CD4-positive, alpha-beta T cell treated with Interleukin-2 at 100 ng/mL for 4 hours (primary cell): ENCODE measurements at regions not wholly inside any gene's neighbourhood (a gene's known extent, or its start where the extent isn't known, plus 50 kb on each side); places are given as distances from the start of the nearest gene placed in this dataset.
"Not testable (repeated sequence)": the region's sequence is repeated elsewhere in the genome, so short reads cannot be mapped to it uniquely, and the experiment has no call there.

Source experiments
- DNase-seq: peaks from one replicate; pipeline ENCODE4 v3.0.0-alpha.2; 2020; ENCODE audit warnings: low spot score

- DNase-seq: no peak
These were observed 175.7 kb upstream of the MDFIC2 start for GRCh38 chr3:70488131-70488530.

- DNase-seq: no peak
These were observed 174.1 kb upstream of the MDFIC2 start for GRCh38 chr3:70486414-70487017.

- no peak for DNase-seq
These were observed 163.7 kb upstream of the MDFIC2 start for GRCh38 chr3:70476174-70476573.

- no peak for DNase-seq
These were observed 159.3 kb upstream of the MDFIC2 start for GRCh38 chr3:70471464-70472342.

DNA sequence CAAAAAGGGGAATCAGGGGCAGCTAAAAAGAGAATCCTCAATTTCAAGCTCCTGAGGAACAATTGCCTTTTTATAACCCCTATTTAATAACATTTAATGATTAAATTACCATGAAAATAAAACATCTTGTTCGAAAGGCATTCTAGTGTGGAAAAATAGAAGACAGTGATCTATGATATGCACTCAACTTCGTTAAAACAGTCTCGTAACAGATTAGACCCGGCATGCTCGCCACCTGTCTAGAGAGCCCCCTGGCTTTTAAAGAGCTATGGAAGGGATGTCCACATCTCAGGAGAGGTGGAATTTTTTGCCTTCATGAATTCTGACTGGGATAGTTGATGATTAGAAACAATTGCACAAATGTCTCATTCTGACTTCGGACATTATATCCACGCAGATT is 153.7 kb upstream of the MDFIC2 start:
- DNase-seq: no peak

DNA sequence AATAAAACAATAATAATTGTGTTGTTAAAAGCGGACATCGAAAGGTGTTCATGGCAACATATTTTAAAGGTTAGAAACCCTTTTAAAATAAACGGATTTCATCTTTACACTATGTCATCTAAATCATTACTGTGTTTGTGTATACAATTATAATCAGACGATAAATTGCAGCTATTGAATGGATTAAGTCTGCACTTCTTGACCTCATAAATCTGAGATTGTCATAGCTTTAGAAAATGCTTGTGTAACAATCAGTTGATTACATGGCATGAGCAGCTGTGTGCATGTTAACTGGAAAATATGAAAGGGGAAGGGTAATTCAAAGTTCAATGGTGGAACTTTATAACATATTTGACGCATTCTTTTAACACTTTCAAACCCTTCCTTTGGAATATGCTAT is 152.4 kb upstream of the MDFIC2 start:
- no peak for DNase-seq

- no peak for DNase-seq
These were observed 152.0 kb upstream of the MDFIC2 start for GRCh38 chr3:70464465-70464864.

GRCh38 chr3:70450220-70450619 is 137.8 kb upstream of the MDFIC2 start:
- DNase-seq: not testable (repeated sequence)

GRCh38 chr3:70435422-70435821 is 123.0 kb upstream of the MDFIC2 start:
- DNase-seq: not testable (repeated sequence)

GRCh38 chr3:70433091-70433490 is 120.7 kb upstream of the MDFIC2 start:
- no peak for DNase-seq

DNA sequence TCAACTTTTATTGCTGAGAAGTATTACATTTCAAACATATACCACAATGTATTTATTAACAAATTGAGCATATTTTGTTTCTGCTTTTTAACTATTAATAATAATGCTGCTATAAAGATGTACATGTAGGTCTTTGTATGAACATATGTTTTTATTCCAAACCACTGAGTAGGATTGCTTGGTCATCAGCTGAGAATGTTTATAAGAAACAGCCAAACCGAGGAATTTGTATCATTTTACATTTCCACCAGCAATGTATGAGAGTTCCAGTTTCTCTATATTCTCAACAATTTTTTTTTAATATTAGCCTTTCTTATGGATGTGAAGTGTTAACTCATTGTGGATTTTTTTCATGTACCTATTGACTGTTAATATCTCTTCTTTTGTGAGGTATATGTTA is 119.5 kb upstream of the MDFIC2 start:
- DNase-seq: no peak

GRCh38 chr3:70426071-70426470 is 113.6 kb upstream of the MDFIC2 start:
- no peak for DNase-seq

DNA sequence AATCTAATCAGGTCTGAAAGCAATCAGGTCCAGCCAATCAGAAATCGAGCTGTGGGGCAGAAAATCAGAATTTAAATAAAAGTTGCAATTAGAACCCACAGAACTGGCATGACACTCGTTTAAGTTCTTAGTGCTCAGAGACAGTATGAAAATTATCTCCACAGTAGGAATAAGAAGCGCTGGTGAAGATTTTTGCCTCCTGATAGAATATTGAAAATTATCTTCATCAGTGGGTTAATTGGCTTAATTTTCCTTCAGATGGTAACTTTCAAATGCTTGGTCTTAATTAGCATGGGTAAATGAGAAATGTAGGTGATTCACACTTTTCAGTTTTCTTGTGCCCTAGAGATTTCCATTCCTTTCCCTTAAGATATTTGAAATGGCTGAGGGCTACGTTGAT is 109.1 kb upstream of the MDFIC2 start:
- DNase-seq: no peak

GRCh38 chr3:70409018-70409417 is 96.6 kb upstream of the MDFIC2 start:
- DNase-seq: no peak

GRCh38 chr3:70400194-70400593 is 87.8 kb upstream of the MDFIC2 start:
- DNase-seq: no peak

GRCh38 chr3:70393881-70394612 is 81.6 kb upstream of the MDFIC2 start:
- DNase-seq: no peak

DNA sequence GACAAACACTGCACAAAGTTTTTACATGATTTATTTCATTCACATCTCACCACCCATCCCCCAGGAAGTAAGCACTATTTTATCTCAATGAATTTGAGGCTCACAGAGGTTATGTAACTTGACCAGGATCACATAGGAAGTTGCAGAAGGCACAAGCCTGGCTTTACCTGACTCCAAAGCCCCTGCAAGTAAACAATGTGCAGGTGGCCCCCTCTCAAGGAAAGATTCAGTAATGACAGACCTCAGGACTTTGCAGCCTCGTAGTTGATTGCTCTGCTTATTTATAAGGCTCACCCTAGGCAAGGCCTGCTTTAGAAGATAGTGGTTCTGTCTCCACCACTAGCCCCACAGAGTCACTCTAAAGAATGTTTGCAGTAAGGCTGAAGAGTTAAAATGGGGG is 79.8 kb upstream of the MDFIC2 start:
- DNase-seq: no peak

- no peak for DNase-seq
These were observed 75.5 kb upstream of the MDFIC2 start for GRCh38 chr3:70387889-70388288.

GRCh38 chr3:70386846-70387245 is 74.4 kb upstream of the MDFIC2 start:
- DNase-seq: no peak

DNA sequence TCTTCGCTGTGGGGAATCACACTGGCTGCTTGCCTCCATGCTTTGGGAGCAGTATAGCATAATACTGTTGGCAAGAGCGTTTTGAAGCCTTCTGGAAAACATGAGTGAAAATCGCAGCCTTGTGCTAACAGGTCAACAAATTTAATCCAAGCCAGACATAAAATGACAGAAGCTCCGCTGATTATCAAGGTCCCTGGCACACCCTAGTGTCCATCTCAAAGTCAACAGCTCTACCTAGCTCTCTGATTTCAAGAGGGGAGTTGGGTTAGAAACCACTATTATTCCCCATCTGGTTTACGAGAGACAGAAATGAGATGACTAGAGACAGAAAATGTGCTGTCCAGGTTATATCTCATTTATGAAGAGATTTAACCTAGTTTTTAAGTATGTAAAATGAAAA is 73.6 kb upstream of the MDFIC2 start:
- DNase-seq: no peak

GRCh38 chr3:70383360-70383831 is 71.0 kb upstream of the MDFIC2 start:
- DNase-seq: no peak

- DNase-seq: no peak
These were observed 61.7 kb upstream of the MDFIC2 start for GRCh38 chr3:70374179-70374578.
